B cell (primary cell): ENCODE measurements at regions not wholly inside any gene's neighbourhood (a gene's known extent, or its start where the extent isn't known, plus 50 kb on each side); places are given as distances from the start of the nearest gene placed in this dataset.

Experiments used
- ATAC-seq: fragments of 200-7000 bp; cut with Tn5 transposase; one replicate; pipeline ENCODE4 v1.10.0; 2021; ENCODE audit warnings: low read depth, mild to moderate bottlenecking, moderate number of reproducible peaks, moderate library complexity
- CTCF ChIA-PET: fragments of 350-600 bp; sonication (Branson Sonifier 250); formaldehyde crosslinking; loops from one replicate; lab custom pipeline; 2021; ENCODE audit warnings: antibody characterized with exemption, inconsistent platforms; lab: Charles Lee
- POLR2A ChIA-PET: fragments of 350-600 bp; sonication (Branson Sonifier 250); formaldehyde crosslinking; loops from one replicate; lab custom pipeline; 2021; ENCODE audit warnings: antibody characterized with exemption; lab: Charles Lee
- DNase-seq: peaks from one replicate; pipeline ENCODE4 v3.0.0; 2013
- H2AFZ ChIP-seq: 2 replicates; pipeline ENCODE4 v1.6.1; 2012; ENCODE audit warnings: mild to moderate bottlenecking, low read depth, low read length; ENCODE audit not compliant: insufficient read depth, poor library complexity, severe bottlenecking
- H3K27ac ChIP-seq, 2 donors: 1 replicate in 1 of 2; 2 replicates in 1 of 2; pipeline ENCODE4 v1.5.1; 2012 to 2013; ENCODE audit warnings: low read length in 2 of 2, mild to moderate bottlenecking in 2 of 2, moderate library complexity in 1 of 2
- H3K27me3 ChIP-seq, 4 experiments: fragments of 200-600 bp in 1 of 4; sonication (generic) in 1 of 4; replicated peaks in 1 of 4; 1 replicate in 2 of 4; 2 replicates in 2 of 4; pipeline versions ENCODE4 v1.6.1 to v1.7.0; 2013 to 2016; ENCODE audit warnings: low read length in 3 of 4, mild to moderate bottlenecking in 2 of 4, mixed read lengths in 1 of 4, moderate library complexity in 1 of 4; ENCODE audit not compliant: insufficient read depth in 4 of 4, control insufficient read depth in 3 of 4; ENCODE audit errors: control extremely low read depth in 1 of 4
- H3K36me3 ChIP-seq, 2 experiments: replicated peaks in 1 of 2; 1 replicate in 1 of 2; 2 replicates in 1 of 2; pipeline versions ENCODE4 v1.6.1 to v1.7.1; 2013; ENCODE audit warnings: low read length in 1 of 2; ENCODE audit not compliant: insufficient read depth in 2 of 2, control insufficient read depth in 1 of 2; ENCODE audit errors: control extremely low read depth in 1 of 2, extremely low read depth in 1 of 2
- H3K4me1 ChIP-seq, 2 donors: fragments of 200-600 bp in 1 of 2; sonication (generic) in 1 of 2; 1 replicate in 1 of 2; 2 replicates in 1 of 2; pipeline versions ENCODE4 v1.5.1 to v1.6.1; 2013 to 2017; ENCODE audit warnings: low read length in 2 of 2; ENCODE audit not compliant: control insufficient read depth in 2 of 2, insufficient read depth in 2 of 2
- H3K4me2 ChIP-seq: replicated peaks from 2 replicates; pipeline ENCODE3; 2012; ENCODE audit warnings: mild to moderate bottlenecking, low read depth, low read length; ENCODE audit not compliant: poor library complexity, severe bottlenecking
- H3K4me3 ChIP-seq, 5 experiments: fragments of 200-600 bp in 1 of 5; sonication (generic) in 1 of 5; 1 replicate in 3 of 5; 2 replicates in 2 of 5; pipeline versions ENCODE4 v1.5.1 to v1.7.0; 2011 to 2016; ENCODE audit warnings: low read length in 4 of 5, mild to moderate bottlenecking in 4 of 5, low read depth in 2 of 5, control low read depth in 1 of 5, moderate library complexity in 1 of 5; ENCODE audit not compliant: insufficient read depth in 1 of 5; ENCODE audit errors: control extremely low read depth in 1 of 5, extremely low read depth in 1 of 5
- H3K79me2 ChIP-seq: fragments of 200-600 bp; sonication (generic); one replicate; pipeline ENCODE4 v1.6.0; 2016; ENCODE audit warnings: low read length; ENCODE audit not compliant: control insufficient read depth, insufficient read depth
- H3K9ac ChIP-seq: fragments of 200-600 bp; sonication (generic); 2 replicates; pipeline ENCODE4 v1.6.1; 2017; ENCODE audit warnings: mild to moderate bottlenecking, low read length, moderate library complexity
- H3K9me3 ChIP-seq, 3 donors: one replicate each; pipeline versions ENCODE4 v1.6.1 to v1.7.1; 2013; ENCODE audit warnings: low read length in 2 of 3; ENCODE audit not compliant: control insufficient read depth in 2 of 3, insufficient read depth in 1 of 3; ENCODE audit errors: control extremely low read depth in 1 of 3
- H4K20me1 ChIP-seq: 2 replicates; pipeline ENCODE4 v1.6.0; 2012; ENCODE audit warnings: mild to moderate bottlenecking, low read length; ENCODE audit not compliant: insufficient read depth, control insufficient read depth, poor library complexity, severe bottlenecking
- H3K27ac Mint-ChIP-seq: one replicate; pipeline ENCODE4 v1.8.0; 2021; ENCODE audit warnings: mixed read lengths
- H3K27me3 Mint-ChIP-seq: one replicate; pipeline ENCODE4 v1.8.0; 2021; ENCODE audit warnings: mixed read lengths
- H3K4me1 Mint-ChIP-seq: one replicate; pipeline ENCODE4 v1.8.0; 2021; ENCODE audit warnings: mixed read lengths
- H3K4me3 Mint-ChIP-seq: one replicate; pipeline ENCODE4 v1.8.0; 2021; ENCODE audit warnings: mixed read lengths
- H3K9me3 Mint-ChIP-seq: one replicate; pipeline ENCODE4 v1.8.0; 2022; ENCODE audit warnings: mixed read lengths; ENCODE audit not compliant: insufficient read depth
- CTCF ChIP-seq: fragments of 200-600 bp; IDR thresholded peaks from one replicate; pipeline ENCODE4 v1.8.0; 2022; ENCODE audit warnings: antibody characterized with exemption, mild to moderate bottlenecking
- EZH2 ChIP-seq: IDR thresholded peaks from 2 replicates; pipeline ENCODE4 v1.6.1; 2012; ENCODE audit warnings: borderline replicate concordance, low read depth, mild to moderate bottlenecking, moderate library complexity, low read length; ENCODE audit not compliant: insufficient read depth, poor library complexity, severe bottlenecking
- WGBS: methylation state at CpG from one replicate; pipeline ENCODE4 v1.1.5; 2013; ENCODE audit warnings: missing lambda C conversion rate; ENCODE audit not compliant: insufficient coverage; 5-methylcytosine and 5-hydroxymethylcytosine counted together
- intact Hi-C: fragments of 100-400 bp; cut with micrococcal nuclease; formaldehyde crosslinking; loops from one replicate; pipeline ENCODE4 v1.10.0; 2022

GRCh38 chr5:82730913-82731312, 346.3 kb downstream of the TMEM167A start:
- ChIA-PET POLR2A (no interaction called here), CTCF (no interaction called here)
- Histone ChIP-seq H3K4me2 (no peak overlapping the region), H3K79me2 (no peaks in the 10 kb centered on the region), H3K9ac (no peak overlapping the region), H3K4me3 (no peak overlapping the region), H3K27ac (no peak overlapping the region), H3K27me3 (no peaks in the 10 kb centered on the region), H2AFZ (no peak overlapping the region), H3K36me3 (no peaks in the 10 kb centered on the region), H3K4me1 (no peaks in the 10 kb centered on the region), H4K20me1 (no peaks in the 10 kb centered on the region), H3K9me3 (no peaks in the 10 kb centered on the region)
- Mint-ChIP-seq H3K4me1 (no peaks in the 10 kb centered on the region), H3K4me3 (no peak overlapping the region), H3K27me3 (no peaks in the 10 kb centered on the region), H3K27ac (no peak overlapping the region), H3K9me3 (no peaks in the 10 kb centered on the region)
- WGBS, result 97% methylated on average over 5 of the region's 7 CpGs
- TF ChIP-seq EZH2, result no peak
- no peak for TF ChIP-seq CTCF
- DNase-seq, result no peak
- ATAC-seq, result no peak
- intact Hi-C loops, result no loop called here

- Histone ChIP-seq H4K20me1 (no peaks in the 10 kb centered on the region), H3K4me1 (no peaks in the 10 kb centered on the region), H3K9ac (no peak overlapping the region), H3K27me3 (no peaks in the 10 kb centered on the region), H3K79me2 (no peaks in the 10 kb centered on the region), H3K36me3 (no peaks in the 10 kb centered on the region), H2AFZ (no peak overlapping the region), H3K9me3 (no peaks in the 10 kb centered on the region), H3K4me2 (no peak overlapping the region), H3K27ac (no peak overlapping the region), H3K4me3 (no peak overlapping the region)
- TF ChIP-seq CTCF (no peak), EZH2 (no peak)
- no peak overlapping the region for H3K27ac Mint-ChIP-seq
- DNase-seq (no peak), ATAC-seq (no peak)
- POLR2A ChIA-PET, result no interaction called here
- 96% methylated on average over 6 of the region's 9 CpGs for WGBS
- H3K9me3 Mint-ChIP-seq, result no peaks in the 10 kb centered on the region
- no peaks in the 10 kb centered on the region for H3K4me1 Mint-ChIP-seq
- CTCF ChIA-PET, result no interaction called here
- no peaks in the 10 kb centered on the region for H3K27me3 Mint-ChIP-seq
- H3K4me3 Mint-ChIP-seq, result no peak overlapping the region
- intact Hi-C loops, result no loop called here
These were observed 348.1 kb downstream of the TMEM167A start for GRCh38 chr5:82728926-82729702.
